Transverse colon (tissue), 3 donors: ENCODE measurements at regions not wholly inside any gene's neighbourhood (a gene's known extent, or its start where the extent isn't known, plus 50 kb on each side); places are given as distances from the start of the nearest gene placed in this dataset.

Experiments
- EP300 ChIP-seq: sonication (generic); formaldehyde crosslinking; IDR thresholded peaks from one replicate; pipeline ENCODE4 v1.6.1; 2017; ENCODE audit warnings: antibody characterized with exemption, low read depth
- TF ChIP-seq, protein P1 (sequence below), 5 experiments: fragments of 200-600 bp in 3 of 5; fragments of 450-650 bp in 2 of 5; sonication (generic) in 3 of 5; IDR thresholded peaks; 1 replicate in 2 of 5; 2 replicates in 3 of 5; pipeline ENCODE4 v1.5.1; 2016 to 2017; ENCODE audit warnings: antibody characterized with exemption in 5 of 5, inconsistent platforms in 3 of 5, mild to moderate bottlenecking in 2 of 5, moderate library complexity in 1 of 5

- TF ChIP-seq, protein P1, sequence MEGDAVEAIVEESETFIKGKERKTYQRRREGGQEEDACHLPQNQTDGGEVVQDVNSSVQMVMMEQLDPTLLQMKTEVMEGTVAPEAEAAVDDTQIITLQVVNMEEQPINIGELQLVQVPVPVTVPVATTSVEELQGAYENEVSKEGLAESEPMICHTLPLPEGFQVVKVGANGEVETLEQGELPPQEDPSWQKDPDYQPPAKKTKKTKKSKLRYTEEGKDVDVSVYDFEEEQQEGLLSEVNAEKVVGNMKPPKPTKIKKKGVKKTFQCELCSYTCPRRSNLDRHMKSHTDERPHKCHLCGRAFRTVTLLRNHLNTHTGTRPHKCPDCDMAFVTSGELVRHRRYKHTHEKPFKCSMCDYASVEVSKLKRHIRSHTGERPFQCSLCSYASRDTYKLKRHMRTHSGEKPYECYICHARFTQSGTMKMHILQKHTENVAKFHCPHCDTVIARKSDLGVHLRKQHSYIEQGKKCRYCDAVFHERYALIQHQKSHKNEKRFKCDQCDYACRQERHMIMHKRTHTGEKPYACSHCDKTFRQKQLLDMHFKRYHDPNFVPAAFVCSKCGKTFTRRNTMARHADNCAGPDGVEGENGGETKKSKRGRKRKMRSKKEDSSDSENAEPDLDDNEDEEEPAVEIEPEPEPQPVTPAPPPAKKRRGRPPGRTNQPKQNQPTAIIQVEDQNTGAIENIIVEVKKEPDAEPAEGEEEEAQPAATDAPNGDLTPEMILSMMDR (IDR thresholded peaks at IDR 0.05) = no peak
- no peak for TF ChIP-seq EP300
Observed at GRCh38 chr2:188810586-188810985, 163.6 kb upstream of the COL3A1 start.
